ENCODE measurements at regions not wholly inside any gene's neighbourhood (a gene's known extent, or its start where the extent isn't known, plus 50 kb on each side); places are given as distances from the start of the nearest gene placed in this dataset.

GRCh38 chr4:152104901-152105357 lies 344.1 kb upstream of the GATB start:
- no peak for TF ChIP-seq CTCF (conservative IDR thresholded peaks at IDR 0.05 in 1 of 2, IDR thresholded peaks at IDR 0.05 in 1 of 2; ENCODE audit: extremely low read depth in 1 of 2, insufficient read depth in 1 of 2, low read depth in 1 of 2, low read length in 2 of 2)
- TF ChIP-seq EZH2 (IDR thresholded peaks at IDR 0.05; ENCODE audit: borderline replicate concordance, low read length), result no peak
